Thyroid gland (tissue), 4 donors: ENCODE measurements at regions not wholly inside any gene's neighbourhood (a gene's known extent, or its start where the extent isn't known, plus 50 kb on each side); places are given as distances from the start of the nearest gene placed in this dataset.

ENCODE experiments used
- DNase-seq, 2 donors: peaks; one replicate each; pipeline ENCODE4 v3.0.0-alpha.2; 2019
- H3K27ac ChIP-seq, 3 donors: fragments of 200-600 bp; sonication (generic); 1 replicate in 2 of 3; 2 replicates in 1 of 3; pipeline ENCODE4 v1.5.1; 2016 to 2019; ENCODE audit warnings: mild to moderate bottlenecking in 1 of 3, moderate library complexity in 1 of 3
- H3K27me3 ChIP-seq: fragments of 200-600 bp; sonication (generic); one replicate; pipeline ENCODE4 v1.5.1; 2019
- H3K36me3 ChIP-seq, 2 donors: fragments of 200-600 bp; sonication (generic); one replicate each; pipeline ENCODE4 v1.5.1; 2016 to 2019
- H3K4me1 ChIP-seq, 2 donors: fragments of 200-600 bp; sonication (generic); one replicate each; pipeline ENCODE4 v1.5.1; 2017 to 2019
- H3K4me3 ChIP-seq, 3 donors: fragments of 200-600 bp; sonication (generic); replicated peaks in 1 of 3; 1 replicate in 2 of 3; 2 replicates in 1 of 3; pipeline ENCODE4 v1.5.1; 2016; ENCODE audit warnings: mild to moderate bottlenecking in 1 of 3
- H3K9me3 ChIP-seq: fragments of 200-600 bp; sonication (generic); one replicate; pipeline ENCODE4 v1.5.1; 2017
- CTCF ChIP-seq, 6 experiments: fragments of 200-600 bp in 3 of 6; fragments of 450-650 bp in 3 of 6; sonication (generic) in 3 of 6; IDR thresholded peaks; one replicate each; pipeline ENCODE4 v1.5.1; 2016 to 2019; ENCODE audit warnings: antibody characterized with exemption in 6 of 6, mild to moderate bottlenecking in 2 of 6, inconsistent platforms in 1 of 6, moderate library complexity in 1 of 6
- POLR2A ChIP-seq, 2 donors: fragments of 450-650 bp; IDR thresholded peaks; one replicate each; pipeline ENCODE4 v1.6.1; 2017; ENCODE audit warnings: antibody characterized with exemption in 2 of 2, mild to moderate bottlenecking in 2 of 2, moderate library complexity in 1 of 2
- WGBS, 2 donors: methylation state at CpG; one replicate each; pipeline ENCODE4 v1.1.5; 2017; 5-methylcytosine and 5-hydroxymethylcytosine counted together
- intact Hi-C: fragments of 100-400 bp; cut with DNase I; formaldehyde crosslinking; loops from one replicate; pipeline ENCODE4 v1.15.1; 2023

GRCh38 chr1:239436286-239436685 is 49.9 kb downstream of the CHRM3 start:
- 88 to 93% methylated on average over 7 of the region's 7 CpGs for WGBS, 2 donors
- intact Hi-C loops = no loop called here
- Histone ChIP-seq H3K4me3 (no peak overlapping the region), H3K27ac (no peak overlapping the region), H3K9me3 (no peaks in the 10 kb centered on the region), H3K36me3 (no peaks in the 10 kb centered on the region), H3K27me3 (no peaks in the 10 kb centered on the region), H3K4me1 (no peaks in the 10 kb centered on the region)
- DNase-seq = no peak
- TF ChIP-seq CTCF (IDR thresholded peaks at IDR 0.05) (no peak), POLR2A (IDR thresholded peaks at IDR 0.05) (no peak)

- no peak overlapping the region for H3K27ac ChIP-seq
Measured at GRCh38 chr1:239437822-239438221, 51.5 kb downstream of the CHRM3 start.

GRCh38 chr1:239438891-239439290 is 52.5 kb downstream of the CHRM3 start:
- 93 to 94% methylated on average over 1 of the region's 1 CpG for WGBS, 2 donors
- TF ChIP-seq CTCF (IDR thresholded peaks at IDR 0.05) (no peak), POLR2A (IDR thresholded peaks at IDR 0.05) (no peak)
- H3K36me3 ChIP-seq = no peaks in the 10 kb centered on the region
- H3K4me1 ChIP-seq = no peaks in the 10 kb centered on the region
- DNase-seq = no peak
- no peak overlapping the region for H3K27ac ChIP-seq
- no peaks in the 10 kb centered on the region for H3K27me3 ChIP-seq
- intact Hi-C loops = no loop called here
- no peak overlapping the region for H3K4me3 ChIP-seq
- H3K9me3 ChIP-seq = no peaks in the 10 kb centered on the region

More at GRCh38 chr1:239437822-239438221, 51.5 kb downstream of the CHRM3 start:
- Histone ChIP-seq H3K36me3 (no peaks in the 10 kb centered on the region), H3K9me3 (no peaks in the 10 kb centered on the region), H3K27me3 (no peaks in the 10 kb centered on the region), H3K4me1 (no peaks in the 10 kb centered on the region), H3K4me3 (no peak overlapping the region)
- TF ChIP-seq CTCF (IDR thresholded peaks at IDR 0.05) (no peak), POLR2A (IDR thresholded peaks at IDR 0.05) (no peak)
- DNase-seq = no peak
- intact Hi-C loops = no loop called here

GRCh38 chr1:239443361-239443760 is 57.0 kb downstream of the CHRM3 start:
- 73 to 79% methylated on average over 5 of the region's 5 CpGs for WGBS, 2 donors
- no peaks in the 10 kb centered on the region for H3K4me1 ChIP-seq
- DNase-seq = no peak
- no peaks in the 10 kb centered on the region for H3K9me3 ChIP-seq
- H3K27me3 ChIP-seq = no peaks in the 10 kb centered on the region
- no peak for TF ChIP-seq POLR2A (IDR thresholded peaks at IDR 0.05)
- TF ChIP-seq CTCF (IDR thresholded peaks at IDR 0.05) = no peak
- intact Hi-C loops = no loop called here
- no peak overlapping the region for H3K4me3 ChIP-seq
- H3K27ac ChIP-seq = no peak overlapping the region
- H3K36me3 ChIP-seq = no peaks in the 10 kb centered on the region

GRCh38 chr1:239446611-239447010 is 60.2 kb downstream of the CHRM3 start:
- DNase-seq = no peak
- Histone ChIP-seq H3K4me1 (no peaks in the 10 kb centered on the region), H3K36me3 (no peaks in the 10 kb centered on the region), H3K9me3 (no peaks in the 10 kb centered on the region), H3K27me3 (no peaks in the 10 kb centered on the region), H3K27ac (no peak overlapping the region), H3K4me3 (no peak overlapping the region)
- TF ChIP-seq POLR2A (IDR thresholded peaks at IDR 0.05) = no peak
- no peak for TF ChIP-seq CTCF (IDR thresholded peaks at IDR 0.05)
- intact Hi-C loops = no loop called here
